H9 (cell line): ENCODE measurements at regions not wholly inside any gene's neighbourhood (a gene's known extent, or its start where the extent isn't known, plus 50 kb on each side); places are given as distances from the start of the nearest gene placed in this dataset.
"Not testable (repeated sequence)": the region's sequence is repeated elsewhere in the genome, so short reads cannot be mapped to it uniquely, and the experiment has no call there.

Experiments
- DNase-seq: peaks from one replicate; pipeline ENCODE4 v3.0.0-alpha.2; 2017
- H2AFZ ChIP-seq: one replicate; pipeline ENCODE4 v1.6.1; 2013; ENCODE audit warnings: mild to moderate bottlenecking, low read length, control low read depth, moderate library complexity
- H2AK5ac ChIP-seq: 2 replicates; pipeline ENCODE4 v1.6.1; 2013; ENCODE audit warnings: low read length, control low read depth, mixed read lengths; ENCODE audit not compliant: insufficient read length
- H2BK120ac ChIP-seq: one replicate; pipeline ENCODE4 v1.6.1; 2013; ENCODE audit warnings: low read depth, mild to moderate bottlenecking, low read length, control low read depth, inconsistent platforms; ENCODE audit not compliant: poor library complexity, severe bottlenecking
- H2BK12ac ChIP-seq: 2 replicates; pipeline ENCODE4 v1.6.1; 2013; ENCODE audit warnings: low read length, control low read depth, mixed read lengths, low read depth; ENCODE audit not compliant: insufficient read length
- H2BK15ac ChIP-seq: 2 replicates; pipeline ENCODE4 v1.6.1; 2013; ENCODE audit warnings: low read depth, low read length, control low read depth
- H2BK20ac ChIP-seq: one replicate; pipeline ENCODE4 v1.6.1; 2013; ENCODE audit warnings: low read depth, mild to moderate bottlenecking, low read length, control low read depth, inconsistent platforms; ENCODE audit not compliant: poor library complexity, severe bottlenecking
- H2BK5ac ChIP-seq: 2 replicates; pipeline ENCODE4 v1.6.1; 2013; ENCODE audit warnings: low read length, control low read depth, mixed read lengths; ENCODE audit not compliant: insufficient read length
- H3K14ac ChIP-seq: 2 replicates; pipeline ENCODE4 v1.6.1; 2013; ENCODE audit warnings: low read length, control low read depth; ENCODE audit not compliant: insufficient read depth
- H3K18ac ChIP-seq: 2 replicates; pipeline ENCODE4 v1.6.1; 2013; ENCODE audit warnings: low read depth, mild to moderate bottlenecking, mixed read lengths, low read length, control low read depth; ENCODE audit not compliant: insufficient read length
- H3K23ac ChIP-seq: 2 replicates; pipeline ENCODE4 v1.6.1; 2013; ENCODE audit warnings: low read length, control low read depth, mixed read lengths, low read depth; ENCODE audit not compliant: insufficient read length
- H3K23me2 ChIP-seq: 2 replicates; pipeline ENCODE4 v1.6.1; 2013; ENCODE audit warnings: low read depth, mild to moderate bottlenecking, mixed read lengths, low read length, control low read depth; ENCODE audit not compliant: insufficient read length, poor library complexity, severe bottlenecking
- H3K27ac ChIP-seq: 2 replicates; pipeline ENCODE4 v1.5.1; 2013; ENCODE audit warnings: low read length, control low read depth, mixed read lengths, low read depth; ENCODE audit not compliant: insufficient read length
- H3K27me3 ChIP-seq: 2 replicates; pipeline ENCODE4 v1.6.1; 2013; ENCODE audit warnings: low read length, control low read depth, inconsistent platforms; ENCODE audit not compliant: insufficient read depth
- H3K4ac ChIP-seq: 2 replicates; pipeline ENCODE4 v1.6.1; 2013; ENCODE audit warnings: low read depth, mild to moderate bottlenecking, control low read depth, inconsistent platforms, low read length, moderate library complexity
- H3K4me1 ChIP-seq: 2 replicates; pipeline ENCODE4 v1.6.1; 2013; ENCODE audit warnings: low read length, control low read depth, inconsistent platforms; ENCODE audit not compliant: insufficient read depth
- H3K4me2 ChIP-seq: 2 replicates; pipeline ENCODE4 v1.6.1; 2013; ENCODE audit warnings: low read length, control low read depth, mixed read lengths; ENCODE audit not compliant: insufficient read length, insufficient read depth
- H3K56ac ChIP-seq: 2 replicates; pipeline ENCODE4 v1.6.1; 2013; ENCODE audit warnings: low read depth, mild to moderate bottlenecking, mixed read lengths, low read length, control low read depth; ENCODE audit not compliant: insufficient read length
- H3K79me1 ChIP-seq: 2 replicates; pipeline ENCODE4 v1.6.1; 2013; ENCODE audit warnings: low read depth, mild to moderate bottlenecking, moderate library complexity, low read length, control low read depth, inconsistent platforms; ENCODE audit not compliant: insufficient read depth, poor library complexity, severe bottlenecking
- H3K79me2 ChIP-seq: 2 replicates; pipeline ENCODE4 v1.6.1; 2013; ENCODE audit warnings: low read length, control low read depth, inconsistent platforms; ENCODE audit not compliant: insufficient read depth
- H3K9ac ChIP-seq: 2 replicates; pipeline ENCODE4 v1.6.1; 2013; ENCODE audit warnings: low read length, control low read depth, mixed read lengths; ENCODE audit not compliant: insufficient read length; ENCODE audit errors: extremely low read depth
- H3K9me3 ChIP-seq: one replicate; pipeline ENCODE4 v1.6.1; 2013; ENCODE audit warnings: low read depth, low read length, inconsistent platforms; ENCODE audit not compliant: control insufficient read depth
- H3T11ph ChIP-seq: one replicate; pipeline ENCODE4 v1.6.1; 2013; ENCODE audit warnings: mild to moderate bottlenecking, low read length, control low read depth, inconsistent platforms
- H4K20me1 ChIP-seq: one replicate; pipeline ENCODE4 v1.6.1; 2013; ENCODE audit not compliant: control insufficient read depth, insufficient read length, insufficient read depth
- H4K5ac ChIP-seq: 2 replicates; pipeline ENCODE4 v1.6.1; 2013; ENCODE audit warnings: low read depth, mild to moderate bottlenecking, mixed read lengths, low read length, control low read depth; ENCODE audit not compliant: insufficient read length
- H4K8ac ChIP-seq: replicated peaks from 2 replicates; pipeline ENCODE4 v1.6.1; 2013; ENCODE audit warnings: low read length, control low read depth, mixed read lengths, low read depth; ENCODE audit not compliant: insufficient read length
- H4K91ac ChIP-seq: 2 replicates; pipeline ENCODE4 v1.6.1; 2013; ENCODE audit warnings: low read depth, mild to moderate bottlenecking, moderate library complexity, mixed read lengths, low read length, control low read depth; ENCODE audit not compliant: insufficient read length
- H3K27ac Mint-ChIP-seq, 3 experiments: 2 replicates in 2 of 3; 3 replicates in 1 of 3; pipeline ENCODE4 v1.8.0; 2020 to 2021; ENCODE audit warnings: mixed read lengths in 3 of 3, mild to moderate bottlenecking in 1 of 3, moderate library complexity in 1 of 3
- H3K27me3 Mint-ChIP-seq: 2 replicates; pipeline ENCODE4 v1.8.0; 2021; ENCODE audit warnings: low read depth, mild to moderate bottlenecking, moderate library complexity, mixed read lengths
- H3K36me3 Mint-ChIP-seq, 3 experiments: 2 replicates in 2 of 3; 3 replicates in 1 of 3; pipeline ENCODE4 v1.8.0; 2020 to 2021; ENCODE audit warnings: low read depth in 3 of 3, mixed read lengths in 3 of 3; ENCODE audit not compliant: insufficient read depth in 1 of 3
- H3K4me1 Mint-ChIP-seq, 2 experiments: 2 replicates each; pipeline ENCODE4 v1.8.0; 2020; ENCODE audit warnings: mixed read lengths in 2 of 2
- H3K4me3 Mint-ChIP-seq, 2 experiments: 2 replicates in 1 of 2; 3 replicates in 1 of 2; pipeline ENCODE4 v1.8.0; 2020 to 2021; ENCODE audit warnings: mild to moderate bottlenecking in 2 of 2, mixed read lengths in 2 of 2, moderate library complexity in 1 of 2
- H3K9me3 Mint-ChIP-seq, 2 experiments: 2 replicates in 1 of 2; 3 replicates in 1 of 2; pipeline ENCODE4 v1.8.0; 2020; ENCODE audit warnings: mild to moderate bottlenecking in 2 of 2, mixed read lengths in 2 of 2, moderate library complexity in 1 of 2
- whole genome bisulfite sequencing: extraction: QIAGEN DNeasy Blood & Tissue Kit; methylation state at CpG from one replicate; pipeline ENCODE4 v1.1.7; 2013; ENCODE audit warnings: missing lambda C conversion rate, low lambda C conversion rate, mixed read lengths; ENCODE audit not compliant: insufficient read length; ENCODE audit errors: extremely low coverage; 5-methylcytosine and 5-hydroxymethylcytosine counted together
- TF ChIP-seq, protein P1 (sequence below): fragments of 200-600 bp; sonication (generic); conservative IDR thresholded peaks from 3 replicates; pipeline ENCODE4 v1.8.0; 2021; ENCODE audit warnings: antibody characterized with exemption, mild to moderate bottlenecking

GRCh38 chr5:126028336-126028735 lies 394.9 kb upstream of the GRAMD2B start:
- WGBS = no CpG with 5 or more reads among the region's 2 CpGs
- H3K79me2 ChIP-seq = no peaks in the 10 kb centered on the region

DNA sequence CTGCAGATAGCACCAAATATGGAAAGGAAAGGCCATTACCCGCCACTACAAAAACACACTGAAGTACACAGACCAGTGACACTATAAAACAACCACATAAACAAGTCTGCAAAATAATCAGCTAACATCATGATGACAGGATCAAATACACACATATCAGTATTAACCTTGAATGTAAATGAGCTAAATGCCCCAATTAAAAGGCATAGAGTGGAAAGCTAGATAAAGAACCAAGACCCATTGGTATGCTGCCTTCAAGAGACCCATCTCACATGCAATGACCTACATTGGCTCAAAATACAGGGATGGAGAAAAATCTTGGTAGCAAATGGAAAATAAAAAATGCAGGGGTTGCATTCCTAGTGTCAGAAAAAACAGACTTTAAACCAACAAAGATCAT lies 393.9 kb upstream of the GRAMD2B start:
- not testable (repeated sequence) for H4K20me1 ChIP-seq, H3K4me1 Mint-ChIP-seq, H3K18ac ChIP-seq, H3K23me2 ChIP-seq, H2BK120ac ChIP-seq, H3K27me3 ChIP-seq, H2BK5ac ChIP-seq, H3K4ac ChIP-seq, DNase-seq, H2AK5ac ChIP-seq, H3K9me3 ChIP-seq, H3T11ph ChIP-seq, H4K5ac ChIP-seq, H3K14ac ChIP-seq, H3K79me2 ChIP-seq, H3K27ac ChIP-seq, H3K9ac ChIP-seq, H3K23ac ChIP-seq, H3K4me1 ChIP-seq, H2BK15ac ChIP-seq, H3K4me2 ChIP-seq, H3K4me3 Mint-ChIP-seq, H4K8ac ChIP-seq, H3K27ac Mint-ChIP-seq, H3K27me3 Mint-ChIP-seq, H2AFZ ChIP-seq, H4K91ac ChIP-seq, H2BK12ac ChIP-seq, H3K79me1 ChIP-seq, H3K56ac ChIP-seq, H2BK20ac ChIP-seq
- peaks cover 11 to 28% (median 19%) of the 10 kb centered on the region in 3 experiments for H3K36me3 Mint-ChIP-seq
- H3K9me3 Mint-ChIP-seq = peaks cover 23 to 30% of the 10 kb centered on the region in 2 experiments
- no CpG with 5 or more reads among the region's 1 CpG for WGBS

More at GRCh38 chr5:126028336-126028735, 394.9 kb upstream of the GRAMD2B start:
- H3K27me3 ChIP-seq = no peaks in the 10 kb centered on the region
- no peaks in the 10 kb centered on the region for H3K9me3 ChIP-seq
- H3K79me1 ChIP-seq = no peaks in the 10 kb centered on the region
- no peak overlapping the region for H4K91ac ChIP-seq
- H3K4me2 ChIP-seq = no peak overlapping the region
- H3K27ac ChIP-seq = no peak overlapping the region
- TF ChIP-seq, protein P1, sequence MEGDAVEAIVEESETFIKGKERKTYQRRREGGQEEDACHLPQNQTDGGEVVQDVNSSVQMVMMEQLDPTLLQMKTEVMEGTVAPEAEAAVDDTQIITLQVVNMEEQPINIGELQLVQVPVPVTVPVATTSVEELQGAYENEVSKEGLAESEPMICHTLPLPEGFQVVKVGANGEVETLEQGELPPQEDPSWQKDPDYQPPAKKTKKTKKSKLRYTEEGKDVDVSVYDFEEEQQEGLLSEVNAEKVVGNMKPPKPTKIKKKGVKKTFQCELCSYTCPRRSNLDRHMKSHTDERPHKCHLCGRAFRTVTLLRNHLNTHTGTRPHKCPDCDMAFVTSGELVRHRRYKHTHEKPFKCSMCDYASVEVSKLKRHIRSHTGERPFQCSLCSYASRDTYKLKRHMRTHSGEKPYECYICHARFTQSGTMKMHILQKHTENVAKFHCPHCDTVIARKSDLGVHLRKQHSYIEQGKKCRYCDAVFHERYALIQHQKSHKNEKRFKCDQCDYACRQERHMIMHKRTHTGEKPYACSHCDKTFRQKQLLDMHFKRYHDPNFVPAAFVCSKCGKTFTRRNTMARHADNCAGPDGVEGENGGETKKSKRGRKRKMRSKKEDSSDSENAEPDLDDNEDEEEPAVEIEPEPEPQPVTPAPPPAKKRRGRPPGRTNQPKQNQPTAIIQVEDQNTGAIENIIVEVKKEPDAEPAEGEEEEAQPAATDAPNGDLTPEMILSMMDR = no peak
- Mint-ChIP-seq H3K4me1 (no peaks in the 10 kb centered on the region), H3K4me3 (no peak overlapping the region), H3K27ac (no peak overlapping the region), H3K36me3 (peaks cover 11 to 28% (median 19%) of the 10 kb centered on the region in 3 experiments), H3K9me3 (peaks cover 23 to 30% of the 10 kb centered on the region in 2 experiments), H3K27me3 (no peaks in the 10 kb centered on the region; the same call in 1 of the 2 replicates)
- H2BK20ac ChIP-seq = no peak overlapping the region
- H3K23ac ChIP-seq = no peak overlapping the region
- H3K9ac ChIP-seq = no peak overlapping the region
- no peak overlapping the region for H2AK5ac ChIP-seq
- no peaks in the 10 kb centered on the region for H4K20me1 ChIP-seq
- H2BK5ac ChIP-seq = no peak overlapping the region
- no peaks in the 10 kb centered on the region for H3K4me1 ChIP-seq
- H2BK12ac ChIP-seq = no peak overlapping the region
- no peak overlapping the region for H3K56ac ChIP-seq
- no peaks in the 10 kb centered on the region for H3K23me2 ChIP-seq
- no peak overlapping the region for H4K8ac ChIP-seq
- no peak overlapping the region for H3K14ac ChIP-seq
- H2BK120ac ChIP-seq = no peak overlapping the region
- DNase-seq = no peak
- no peak overlapping the region for H2AFZ ChIP-seq
- H4K5ac ChIP-seq = no peak overlapping the region
- H3T11ph ChIP-seq = no peak overlapping the region
- H3K18ac ChIP-seq = no peak overlapping the region
- H3K4ac ChIP-seq = no peak overlapping the region
- no peak overlapping the region for H2BK15ac ChIP-seq
